ENCODE measurements at regions not wholly inside any gene's neighbourhood (a gene's known extent, or its start where the extent isn't known, plus 50 kb on each side); places are given as distances from the start of the nearest gene placed in this dataset.
"Not testable (repeated sequence)": the region's sequence is repeated elsewhere in the genome, so short reads cannot be mapped to it uniquely, and the experiment has no call there.

- Mint-ChIP-seq H3K36me3 (no peaks in the 10 kb centered on the region), H3K4me1 (no peaks in the 10 kb centered on the region), H3K27ac (no peak overlapping the region), H3K4me3 (no peak overlapping the region), H3K27me3 (no peaks in the 10 kb centered on the region), H3K9me3 (peaks cover 4% of the 10 kb centered on the region)
- ATAC-seq (ENCODE audit: low read depth) (no peak), DNase-seq (no peak)
- POLR2A ChIA-PET, result no interaction called here
Measured at GRCh38 chr21:17250778-17251241, 262.0 kb upstream of the CXADR start.

GRCh38 chr21:17257784-17258183 is 255.1 kb upstream of the CXADR start:
- no peaks in the 10 kb centered on the region for H3K36me3 Mint-ChIP-seq
- ATAC-seq (ENCODE audit: low read depth), result no peak
- H3K4me3 Mint-ChIP-seq, result no peak overlapping the region
- H3K27me3 Mint-ChIP-seq, result no peaks in the 10 kb centered on the region
- no peaks in the 10 kb centered on the region for H3K4me1 Mint-ChIP-seq
- no peak for DNase-seq
- no peak overlapping the region for H3K27ac Mint-ChIP-seq
- POLR2A ChIA-PET, result no interaction called here
- H3K9me3 Mint-ChIP-seq, result no peaks in the 10 kb centered on the region

- no peaks in the 10 kb centered on the region for H3K36me3 Mint-ChIP-seq
- DNase-seq, result no peak
- ATAC-seq (ENCODE audit: low read depth), result no peak
- H3K4me3 Mint-ChIP-seq, result no peak overlapping the region
- POLR2A ChIA-PET, result no interaction called here
- no peaks in the 10 kb centered on the region for H3K27me3 Mint-ChIP-seq
- H3K27ac Mint-ChIP-seq, result no peak overlapping the region
- H3K4me1 Mint-ChIP-seq, result no peaks in the 10 kb centered on the region
- H3K9me3 Mint-ChIP-seq, result no peaks in the 10 kb centered on the region
Measured at GRCh38 chr21:17264182-17264581, 248.7 kb upstream of the CXADR start.

DNA sequence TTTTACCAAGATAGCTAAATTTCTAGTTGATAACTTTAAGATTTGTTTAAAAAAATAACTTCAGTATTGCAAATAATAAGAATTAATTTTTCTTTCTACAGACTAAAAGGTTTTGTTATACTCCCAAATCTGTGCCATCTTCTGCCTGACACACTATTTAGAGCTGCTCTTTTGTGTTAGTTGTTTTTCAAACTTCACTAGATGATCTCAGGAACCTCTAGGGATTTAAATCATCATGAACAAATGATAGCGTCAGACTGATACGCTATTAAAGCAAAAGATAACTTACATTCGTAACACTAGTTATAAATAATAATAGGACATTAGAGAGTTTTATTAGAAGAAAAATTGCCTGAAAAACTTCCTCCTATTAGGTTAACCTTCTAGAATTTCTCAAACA is 243.1 kb upstream of the CXADR start:
- DNase-seq (no peak), ATAC-seq (ENCODE audit: low read depth) (no peak)
- POLR2A ChIA-PET, result no interaction called here
- Mint-ChIP-seq H3K36me3 (no peaks in the 10 kb centered on the region), H3K27ac (no peak overlapping the region), H3K4me3 (no peak overlapping the region), H3K27me3 (no peaks in the 10 kb centered on the region), H3K9me3 (peaks cover 6% of the 10 kb centered on the region), H3K4me1 (no peaks in the 10 kb centered on the region)

GRCh38 chr21:17270229-17270628 is 242.6 kb upstream of the CXADR start:
- Mint-ChIP-seq H3K27me3 (no peaks in the 10 kb centered on the region), H3K4me1 (no peaks in the 10 kb centered on the region), H3K4me3 (no peak overlapping the region), H3K9me3 (peaks cover 6% of the 10 kb centered on the region), H3K27ac (no peak overlapping the region), H3K36me3 (no peaks in the 10 kb centered on the region)
- POLR2A ChIA-PET, result no interaction called here
- ATAC-seq (ENCODE audit: low read depth) (no peak), DNase-seq (no peak)

GRCh38 chr21:17279663-17280062 is 233.2 kb upstream of the CXADR start:
- H3K36me3 Mint-ChIP-seq, result no peaks in the 10 kb centered on the region
- no peaks in the 10 kb centered on the region for H3K4me1 Mint-ChIP-seq
- DNase-seq (no peak), ATAC-seq (ENCODE audit: low read depth) (no peak)
- no peaks in the 10 kb centered on the region for H3K27me3 Mint-ChIP-seq
- no peak overlapping the region for H3K4me3 Mint-ChIP-seq
- POLR2A ChIA-PET, result no interaction called here
- no peak overlapping the region for H3K27ac Mint-ChIP-seq
- peaks cover 11% of the 10 kb centered on the region for H3K9me3 Mint-ChIP-seq

GRCh38 chr21:17293016-17293562 is 219.8 kb upstream of the CXADR start:
- H3K4me1 Mint-ChIP-seq, POLR2A ChIA-PET: not testable (repeated sequence)
- H3K9me3 Mint-ChIP-seq, result peaks cover 10% of the 10 kb centered on the region

DNA sequence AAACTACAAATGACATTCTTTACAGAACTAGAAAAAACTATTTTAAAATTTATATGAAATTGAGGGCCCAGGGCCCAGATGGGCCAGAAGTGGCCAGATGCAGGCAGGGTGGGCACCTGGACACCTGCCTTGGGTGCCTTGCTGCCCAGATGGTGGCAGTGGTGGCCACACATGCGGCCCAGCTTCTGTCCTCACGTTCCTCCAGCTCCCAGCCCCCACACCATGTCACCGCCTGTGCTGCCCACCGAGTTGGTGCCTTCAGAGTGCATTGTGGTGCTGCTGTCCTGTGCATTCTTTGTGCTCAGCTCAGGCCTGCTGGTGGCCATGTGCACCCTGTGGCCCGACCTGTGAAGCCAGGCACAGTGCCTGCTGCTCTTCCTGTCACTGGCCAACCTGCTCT is 216.8 kb upstream of the CXADR start:
- Mint-ChIP-seq H3K9me3 (peaks cover 8% of the 10 kb centered on the region), H3K27ac (no peak overlapping the region)
- POLR2A ChIA-PET, result no interaction called here

More at GRCh38 chr21:17293016-17293562, 219.8 kb upstream of the CXADR start:
- H3K36me3 Mint-ChIP-seq; H3K27ac Mint-ChIP-seq; H3K27me3 Mint-ChIP-seq; DNase-seq; H3K4me3 Mint-ChIP-seq; ATAC-seq (ENCODE audit: low read depth): not testable (repeated sequence)

GRCh38 chr21:17299576-17299975 is 213.3 kb upstream of the CXADR start:
- H3K4me3 Mint-ChIP-seq; ATAC-seq (ENCODE audit: low read depth); H3K27ac Mint-ChIP-seq; H3K36me3 Mint-ChIP-seq; DNase-seq; H3K4me1 Mint-ChIP-seq; H3K9me3 Mint-ChIP-seq; H3K27me3 Mint-ChIP-seq; POLR2A ChIA-PET: not testable (repeated sequence)

More for the DNA sequence above, 216.8 kb upstream of the CXADR start:
- DNase-seq (no peak), ATAC-seq (ENCODE audit: low read depth) (no peak)
- no peaks in the 10 kb centered on the region for H3K36me3 Mint-ChIP-seq
- no peak overlapping the region for H3K4me3 Mint-ChIP-seq
- H3K27me3 Mint-ChIP-seq, result no peaks in the 10 kb centered on the region
- H3K4me1 Mint-ChIP-seq, result no peaks in the 10 kb centered on the region

DNA sequence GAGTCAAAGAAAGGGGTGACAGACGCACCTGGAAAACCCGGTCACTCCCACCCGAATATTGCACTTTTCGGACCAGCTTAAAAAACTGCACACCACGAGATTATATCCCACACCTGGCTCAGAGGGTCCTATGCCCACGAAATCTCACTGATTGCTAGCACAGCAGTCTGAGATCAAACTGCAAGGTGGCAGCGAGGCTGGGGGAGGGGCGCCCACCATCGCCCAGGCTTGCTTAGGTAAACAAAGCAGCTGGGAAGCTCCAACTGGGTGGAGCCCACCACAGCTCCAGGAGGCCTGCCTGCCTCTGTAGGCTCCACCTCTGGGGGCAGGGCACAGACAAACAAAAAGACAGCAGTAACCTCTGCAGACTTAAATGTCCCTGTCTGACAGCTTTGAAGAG is 185.1 kb upstream of the CXADR start:
- H3K4me3 Mint-ChIP-seq; H3K9me3 Mint-ChIP-seq; DNase-seq; H3K36me3 Mint-ChIP-seq; H3K27ac Mint-ChIP-seq; H3K27me3 Mint-ChIP-seq; POLR2A ChIA-PET; ATAC-seq (ENCODE audit: low read depth); H3K4me1 Mint-ChIP-seq: not testable (repeated sequence)

DNA sequence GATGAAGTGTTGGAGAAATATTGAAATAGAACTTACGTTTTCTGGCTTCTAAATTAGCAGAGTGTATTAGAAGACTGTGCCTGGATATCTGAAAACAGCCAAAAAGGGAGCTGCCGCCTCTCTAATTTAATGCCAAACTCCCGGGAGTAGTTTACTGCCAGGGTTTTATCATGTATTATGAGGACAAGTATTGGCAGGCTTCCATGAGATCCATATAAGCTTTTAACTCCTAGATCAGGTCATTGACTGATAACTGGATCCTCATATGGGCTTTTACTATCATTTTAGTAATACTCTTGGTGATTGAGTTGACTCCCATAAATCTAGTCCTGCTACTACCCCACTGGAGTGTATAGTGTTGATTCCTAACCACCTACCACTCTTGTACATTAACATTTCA is 178.4 kb upstream of the CXADR start:
- no peaks in the 10 kb centered on the region for H3K27me3 Mint-ChIP-seq
- POLR2A ChIA-PET, result no interaction called here
- H3K4me3 Mint-ChIP-seq, result no peak overlapping the region
- H3K27ac Mint-ChIP-seq, result no peak overlapping the region
- H3K4me1 Mint-ChIP-seq, result no peaks in the 10 kb centered on the region
- H3K36me3 Mint-ChIP-seq, result no peaks in the 10 kb centered on the region
- DNase-seq (no peak), ATAC-seq (ENCODE audit: low read depth) (no peak)
- H3K9me3 Mint-ChIP-seq, result no peaks in the 10 kb centered on the region

- ATAC-seq (ENCODE audit: low read depth), result no peak
- Mint-ChIP-seq H3K27ac (no peak overlapping the region), H3K4me1 (no peaks in the 10 kb centered on the region)
Measured at GRCh38 chr21:17340081-17340480, 172.8 kb upstream of the CXADR start.

GRCh38 chr21:17343055-17343454 is 169.8 kb upstream of the CXADR start:
- no peak for ATAC-seq (ENCODE audit: low read depth)
- no peak overlapping the region for H3K27ac Mint-ChIP-seq
- POLR2A ChIA-PET, result no interaction called here
- no peaks in the 10 kb centered on the region for H3K36me3 Mint-ChIP-seq
- no peak overlapping the region for H3K4me3 Mint-ChIP-seq
- no peaks in the 10 kb centered on the region for H3K4me1 Mint-ChIP-seq
- peaks cover 10% of the 10 kb centered on the region for H3K9me3 Mint-ChIP-seq
- no peak for DNase-seq
- H3K27me3 Mint-ChIP-seq, result no peaks in the 10 kb centered on the region

More at GRCh38 chr21:17340081-17340480, 172.8 kb upstream of the CXADR start:
- Mint-ChIP-seq H3K4me3 (no peak overlapping the region), H3K36me3 (no peaks in the 10 kb centered on the region), H3K27me3 (no peaks in the 10 kb centered on the region), H3K9me3 (peaks cover 10% of the 10 kb centered on the region)
- POLR2A ChIA-PET, result no interaction called here
- DNase-seq, result no peak

DNA sequence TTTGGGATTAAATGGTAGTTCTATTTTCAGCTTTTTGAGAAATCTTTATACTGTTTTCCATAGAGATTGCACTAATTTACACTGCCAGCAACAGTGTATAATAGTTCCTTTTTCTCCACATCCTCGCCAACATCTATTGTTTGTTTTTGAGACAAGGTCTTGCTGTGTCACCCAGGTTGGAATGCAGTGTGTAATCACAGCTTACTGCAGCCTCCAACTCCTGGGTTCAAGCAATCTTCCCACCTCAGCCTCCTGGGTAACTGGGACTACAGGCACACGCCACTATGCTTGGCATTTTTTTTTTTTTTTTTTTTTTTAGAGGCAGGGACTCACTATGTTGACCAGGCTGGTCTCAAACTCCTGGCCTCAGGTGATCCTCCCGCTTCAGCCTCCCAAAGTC is 164.5 kb upstream of the CXADR start:
- no peak overlapping the region for H3K4me3 Mint-ChIP-seq
- DNase-seq (no peak), ATAC-seq (ENCODE audit: low read depth) (no peak)
- no peaks in the 10 kb centered on the region for H3K36me3 Mint-ChIP-seq
- POLR2A ChIA-PET, result no interaction called here
- no peak overlapping the region for H3K27ac Mint-ChIP-seq
- H3K4me1 Mint-ChIP-seq, result no peaks in the 10 kb centered on the region
- H3K27me3 Mint-ChIP-seq, result no peaks in the 10 kb centered on the region
- H3K9me3 Mint-ChIP-seq, result peaks cover 7% of the 10 kb centered on the region

GRCh38 chr21:17348849-17349248 is 164.0 kb upstream of the CXADR start:
- no peak overlapping the region for H3K27ac Mint-ChIP-seq
- DNase-seq (no peak), ATAC-seq (ENCODE audit: low read depth) (no peak)
- H3K9me3 Mint-ChIP-seq, result peaks cover 3% of the 10 kb centered on the region
- no peaks in the 10 kb centered on the region for H3K36me3 Mint-ChIP-seq
- H3K27me3 Mint-ChIP-seq, result no peaks in the 10 kb centered on the region
- no peaks in the 10 kb centered on the region for H3K4me1 Mint-ChIP-seq
- no peak overlapping the region for H3K4me3 Mint-ChIP-seq
- POLR2A ChIA-PET, result no interaction called here
